Stimulated activated naive B cell treated with anti-CD40 and anti-IgM and Interleukin-4, amounts not matched to agents 10 μg/mL and 1 μg/mL and 100 μg/mL, for 72 hours (primary cell): ENCODE measurements at regions not wholly inside any gene's neighbourhood (a gene's known extent, or its start where the extent isn't known, plus 50 kb on each side); places are given as distances from the start of the nearest gene placed in this dataset.
A peak's percentile ranks its signal among the peaks of the same experiment; 100 is the strongest.
"Not testable (repeated sequence)": the region's sequence is repeated elsewhere in the genome, so short reads cannot be mapped to it uniquely, and the experiment has no call there.

Source experiments
- ATAC-seq, 2 donors: fragments of 150-1000 bp; cut with Tn5 transposase; replicated peaks; 2 replicates each; pipeline ENCODE4 v1.10.0; 2021; ENCODE audit warnings: moderate library complexity in 1 of 2
- DNase-seq: peaks from one replicate; pipeline ENCODE4 v3.0.0; 2021
- H3K27ac Mint-ChIP-seq: one replicate; pipeline ENCODE4 v1.8.0; 2022; ENCODE audit warnings: mild to moderate bottlenecking, mixed read lengths
- H3K27me3 Mint-ChIP-seq, 2 donors: one replicate each; pipeline ENCODE4 v1.8.0; 2022; ENCODE audit warnings: mixed read lengths in 2 of 2
- H3K36me3 Mint-ChIP-seq, 2 donors: one replicate each; pipeline ENCODE4 v1.8.0; 2022; ENCODE audit warnings: mixed read lengths in 2 of 2, mild to moderate bottlenecking in 1 of 2
- H3K4me1 Mint-ChIP-seq, 2 donors: one replicate each; pipeline ENCODE4 v1.8.0; 2022; ENCODE audit warnings: mixed read lengths in 2 of 2, mild to moderate bottlenecking in 1 of 2
- H3K4me3 Mint-ChIP-seq, 2 donors: one replicate each; pipeline ENCODE4 v1.8.0; 2022; ENCODE audit warnings: mild to moderate bottlenecking in 2 of 2, mixed read lengths in 2 of 2, moderate library complexity in 1 of 2
- H3K9me3 Mint-ChIP-seq, 2 donors: one replicate each; pipeline ENCODE4 v1.8.0; 2022; ENCODE audit warnings: mixed read lengths in 2 of 2, mild to moderate bottlenecking in 1 of 2

DNA sequence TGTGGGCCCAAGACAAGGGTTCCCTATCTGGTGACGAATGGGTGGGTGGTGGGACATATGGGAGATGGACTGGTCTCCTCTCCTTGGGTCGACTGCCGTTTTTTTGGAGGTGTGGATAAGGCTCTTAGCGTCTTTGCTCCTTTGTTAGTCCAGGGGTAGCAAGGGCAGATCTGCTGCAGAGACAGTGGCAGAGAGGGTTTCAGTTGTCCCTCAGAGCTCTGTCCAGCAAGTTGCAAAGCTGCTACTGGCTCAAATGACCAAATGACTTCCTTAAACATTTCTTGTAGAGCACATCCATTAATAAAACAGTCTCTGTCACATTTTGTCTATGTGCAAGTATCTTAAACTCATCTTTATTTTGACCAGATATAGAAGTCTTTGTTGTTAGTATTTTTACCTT lies 508.0 kb upstream of the ADGRB3 start:
- no peak for ATAC-seq

DNA sequence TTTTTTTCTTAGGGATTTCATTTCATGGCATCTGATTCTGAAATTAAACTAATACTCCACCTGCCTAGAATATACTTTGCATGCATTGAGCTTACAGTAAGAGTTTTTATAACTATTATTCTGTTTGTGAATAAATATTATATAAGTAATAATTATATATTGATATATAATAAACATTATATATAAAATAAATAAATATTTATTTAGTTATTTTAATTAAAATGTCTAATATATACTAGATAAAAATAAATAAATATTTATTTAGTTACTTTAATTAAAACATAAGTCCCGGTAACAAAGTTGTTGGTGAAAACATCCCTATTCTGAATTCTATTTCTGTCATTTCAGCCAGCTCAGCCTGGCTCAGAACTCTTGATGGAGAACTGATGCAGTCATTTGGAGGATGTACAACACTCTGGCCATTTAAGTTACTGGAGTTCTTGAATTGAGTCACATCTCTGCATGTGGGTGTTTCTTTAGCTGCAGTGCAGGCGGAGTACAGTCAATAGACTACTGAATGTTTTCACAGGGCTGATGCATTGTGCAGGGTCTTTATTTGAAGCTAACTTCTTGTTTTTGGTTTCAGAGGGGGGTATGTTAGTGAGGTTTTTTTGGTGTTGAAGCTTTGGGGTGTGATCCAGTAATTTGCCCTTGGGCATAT lies 508.9 kb upstream of the ADGRB3 start:
- H3K27ac Mint-ChIP-seq = no peak overlapping the region
- H3K4me1 Mint-ChIP-seq = peaks cover 0 to 11% of the 10 kb centered on the region in 2 donors
- peaks cover 0 to 3% of the 10 kb centered on the region in 2 donors for H3K36me3 Mint-ChIP-seq
- peak; percentile 82 to 94 for ATAC-seq
- DNase-seq = no peak
- H3K9me3 Mint-ChIP-seq = peaks cover 14 to 19% of the 10 kb centered on the region in 2 donors
- no peak overlapping the region for H3K4me3 Mint-ChIP-seq
- H3K27me3 Mint-ChIP-seq = no peaks in the 10 kb centered on the region

More for the DNA sequence above, 508.0 kb upstream of the ADGRB3 start:
- Mint-ChIP-seq H3K4me1 (peaks cover 0 to 11% of the 10 kb centered on the region in 2 donors), H3K4me3 (no peak overlapping the region), H3K9me3 (peaks cover 8 to 14% of the 10 kb centered on the region in 2 donors), H3K36me3 (peaks cover 0 to 3% of the 10 kb centered on the region in 2 donors), H3K27me3 (no peaks in the 10 kb centered on the region), H3K27ac (no peak overlapping the region)
- DNase-seq = no peak

DNA sequence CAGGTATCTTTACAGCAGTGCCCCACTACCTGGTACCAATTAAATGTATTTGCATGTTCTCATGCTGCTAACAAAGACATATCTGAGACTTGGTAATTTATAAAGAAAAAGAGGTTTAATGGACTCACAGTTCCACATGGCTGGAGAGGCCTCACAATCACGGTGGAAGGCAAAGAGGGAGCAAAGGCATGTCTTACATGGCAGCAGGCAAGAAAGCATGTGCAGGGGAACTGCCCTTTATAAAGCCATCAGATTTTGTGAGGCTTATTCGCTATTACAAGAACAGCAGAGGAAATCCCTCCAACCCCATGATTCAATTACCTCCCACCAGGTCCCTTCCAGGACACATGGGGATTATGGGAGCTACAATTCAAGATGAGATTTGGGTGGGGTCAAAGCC lies 512.1 kb upstream of the ADGRB3 start:
- not testable (repeated sequence) for ATAC-seq, H3K27me3 Mint-ChIP-seq

DNA sequence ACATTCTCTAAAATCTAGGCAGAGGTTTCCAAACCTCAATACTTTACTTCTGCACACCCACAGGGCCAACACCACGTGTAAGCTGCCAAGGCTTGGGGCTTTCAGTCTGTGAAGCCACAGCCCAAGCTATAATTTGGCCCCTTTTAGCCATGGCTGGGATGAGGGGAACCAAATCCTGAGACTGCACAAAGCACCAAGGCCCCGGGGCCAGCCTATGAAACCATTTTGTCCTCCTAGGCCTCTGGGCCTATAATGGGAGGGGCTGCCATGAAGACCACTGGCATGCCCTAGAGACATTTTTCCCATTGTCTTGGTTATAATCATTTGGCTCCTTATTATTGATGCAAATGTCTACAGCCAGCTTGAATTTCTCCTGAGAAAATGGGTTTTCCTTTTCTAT lies 513.0 kb upstream of the ADGRB3 start:
- H3K4me3 Mint-ChIP-seq = no peak overlapping the region
- peaks cover 19 to 20% of the 10 kb centered on the region in 2 donors for H3K9me3 Mint-ChIP-seq
- H3K4me1 Mint-ChIP-seq = peaks cover 0 to 6% of the 10 kb centered on the region in 2 donors

More for the DNA sequence above, 512.1 kb upstream of the ADGRB3 start:
- DNase-seq, H3K36me3 Mint-ChIP-seq, H3K4me3 Mint-ChIP-seq, H3K27ac Mint-ChIP-seq: not testable (repeated sequence)
- Mint-ChIP-seq H3K4me1 (peaks cover 0 to 11% of the 10 kb centered on the region in 2 donors), H3K9me3 (peaks cover 19 to 20% of the 10 kb centered on the region in 2 donors)

DNA sequence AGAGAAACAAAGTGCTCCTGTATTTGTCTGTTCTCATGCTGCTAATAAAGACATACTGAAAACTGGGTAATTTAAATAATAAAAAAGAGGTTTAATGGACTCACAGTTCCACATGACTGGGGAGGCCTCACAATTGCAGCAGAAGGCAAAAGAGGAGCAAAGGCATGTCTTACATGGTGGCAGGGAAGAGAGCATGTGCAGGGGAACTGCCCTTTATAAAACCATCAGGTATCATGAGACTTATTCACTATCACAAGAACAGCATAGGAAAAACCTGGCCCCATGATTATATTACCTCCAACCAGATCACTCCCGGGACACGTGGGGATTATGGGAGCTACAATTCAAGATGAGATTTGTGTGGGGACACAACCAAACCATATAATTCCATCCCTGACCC lies 514.1 kb upstream of the ADGRB3 start:
- H3K9me3 Mint-ChIP-seq = peaks cover 19 to 20% of the 10 kb centered on the region in 2 donors
- not testable (repeated sequence) for ATAC-seq, H3K4me3 Mint-ChIP-seq, H3K27ac Mint-ChIP-seq, H3K27me3 Mint-ChIP-seq, DNase-seq, H3K36me3 Mint-ChIP-seq, H3K4me1 Mint-ChIP-seq

More for the DNA sequence above, 513.0 kb upstream of the ADGRB3 start:
- ATAC-seq (no peak), DNase-seq (no peak)
- peaks cover 0 to 3% of the 10 kb centered on the region in 2 donors for H3K36me3 Mint-ChIP-seq
- H3K27me3 Mint-ChIP-seq = no peaks in the 10 kb centered on the region
- H3K27ac Mint-ChIP-seq = no peak overlapping the region

DNA sequence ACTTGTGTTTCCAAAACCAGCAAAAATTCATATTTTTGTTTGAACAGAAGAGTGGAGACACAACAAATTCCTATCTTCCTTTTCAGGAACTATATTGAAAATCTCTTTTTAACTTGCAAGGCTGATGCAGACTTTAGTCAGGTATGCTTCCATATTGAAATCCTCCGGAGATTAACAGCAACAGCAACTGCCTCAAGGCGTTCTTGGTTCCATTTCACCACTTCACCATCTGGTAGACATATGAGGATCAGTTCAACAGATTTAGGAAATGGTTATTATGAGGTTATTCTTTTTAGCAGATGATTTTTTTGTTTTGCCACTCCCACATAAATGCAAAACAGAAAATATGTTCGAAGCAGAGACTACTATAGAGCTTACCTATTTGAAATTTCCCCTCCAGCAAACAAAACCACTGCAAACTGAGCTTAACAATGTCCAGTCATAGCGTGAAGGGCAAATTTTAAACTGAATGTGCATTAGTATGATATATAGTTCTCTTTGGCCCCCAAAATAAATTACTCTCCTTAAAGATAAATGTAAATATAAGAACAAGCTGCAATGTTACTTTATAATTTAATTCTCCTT lies 520.5 kb upstream of the ADGRB3 start:
- H3K36me3 Mint-ChIP-seq = no peaks in the 10 kb centered on the region
- no peak for DNase-seq
- H3K27me3 Mint-ChIP-seq = no peaks in the 10 kb centered on the region
- H3K9me3 Mint-ChIP-seq = no peaks in the 10 kb centered on the region
- H3K4me3 Mint-ChIP-seq = no peak overlapping the region
- no peaks in the 10 kb centered on the region for H3K4me1 Mint-ChIP-seq
- H3K27ac Mint-ChIP-seq = no peak overlapping the region
- no peak for ATAC-seq

DNA sequence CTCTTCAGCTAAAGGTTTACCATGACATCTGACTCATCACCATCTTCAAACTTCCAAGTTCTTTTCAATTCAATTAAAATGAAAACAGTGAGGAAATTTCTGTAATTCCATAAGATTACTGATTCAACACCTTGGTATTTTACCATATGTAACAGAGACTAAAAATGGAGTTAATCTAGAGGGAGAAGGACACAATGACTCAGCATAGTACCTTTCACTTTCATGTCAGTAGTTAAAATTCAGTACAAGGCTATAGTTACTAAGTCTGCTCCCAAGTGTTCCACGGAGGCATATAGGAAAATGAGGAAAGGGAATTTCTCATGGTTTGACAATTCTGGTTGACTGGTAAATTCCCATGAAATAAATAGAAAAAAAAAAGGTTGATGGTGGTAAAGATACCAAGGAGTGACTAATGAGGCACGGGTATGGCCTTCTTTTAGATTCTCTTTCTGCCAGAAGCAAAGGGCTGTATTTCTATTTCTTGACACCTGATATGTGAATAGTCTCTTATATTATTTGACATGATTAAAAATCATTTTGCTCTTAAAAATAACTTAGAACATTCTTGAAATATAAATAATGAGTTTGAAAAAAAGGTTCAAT lies 526.7 kb upstream of the ADGRB3 start:
- H3K4me1 Mint-ChIP-seq = no peaks in the 10 kb centered on the region
- H3K9me3 Mint-ChIP-seq = no peaks in the 10 kb centered on the region
- H3K36me3 Mint-ChIP-seq = no peaks in the 10 kb centered on the region
- no peaks in the 10 kb centered on the region for H3K27me3 Mint-ChIP-seq
- DNase-seq (no peak), ATAC-seq (no peak)
- H3K27ac Mint-ChIP-seq = no peak overlapping the region
- no peak overlapping the region for H3K4me3 Mint-ChIP-seq

DNA sequence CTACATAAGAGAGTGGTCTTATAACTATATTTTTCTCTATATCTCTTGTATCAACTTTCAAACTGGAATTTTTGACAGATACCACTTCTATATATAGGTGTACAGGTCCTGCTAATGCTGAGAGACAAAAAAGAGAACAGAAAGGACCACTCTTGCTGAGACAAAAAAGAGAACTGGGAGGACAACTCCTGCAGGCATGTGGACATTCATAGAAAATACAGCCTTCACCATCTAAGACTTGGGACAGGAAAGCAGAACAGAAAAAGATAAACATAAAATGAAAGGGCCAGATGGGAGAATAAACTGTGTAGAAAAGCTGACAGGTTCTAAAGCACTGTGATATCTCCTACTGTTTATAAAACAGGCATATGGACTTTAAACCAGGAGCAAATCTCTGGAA lies 541.0 kb upstream of the ADGRB3 start:
- no peaks in the 10 kb centered on the region for H3K4me1 Mint-ChIP-seq
- no peaks in the 10 kb centered on the region for H3K27me3 Mint-ChIP-seq
- H3K27ac Mint-ChIP-seq = no peak overlapping the region
- H3K36me3 Mint-ChIP-seq = no peaks in the 10 kb centered on the region
- DNase-seq = no peak
- no peak overlapping the region for H3K4me3 Mint-ChIP-seq
- no peaks in the 10 kb centered on the region for H3K9me3 Mint-ChIP-seq
- ATAC-seq = peak; percentile 72 to 89

DNA sequence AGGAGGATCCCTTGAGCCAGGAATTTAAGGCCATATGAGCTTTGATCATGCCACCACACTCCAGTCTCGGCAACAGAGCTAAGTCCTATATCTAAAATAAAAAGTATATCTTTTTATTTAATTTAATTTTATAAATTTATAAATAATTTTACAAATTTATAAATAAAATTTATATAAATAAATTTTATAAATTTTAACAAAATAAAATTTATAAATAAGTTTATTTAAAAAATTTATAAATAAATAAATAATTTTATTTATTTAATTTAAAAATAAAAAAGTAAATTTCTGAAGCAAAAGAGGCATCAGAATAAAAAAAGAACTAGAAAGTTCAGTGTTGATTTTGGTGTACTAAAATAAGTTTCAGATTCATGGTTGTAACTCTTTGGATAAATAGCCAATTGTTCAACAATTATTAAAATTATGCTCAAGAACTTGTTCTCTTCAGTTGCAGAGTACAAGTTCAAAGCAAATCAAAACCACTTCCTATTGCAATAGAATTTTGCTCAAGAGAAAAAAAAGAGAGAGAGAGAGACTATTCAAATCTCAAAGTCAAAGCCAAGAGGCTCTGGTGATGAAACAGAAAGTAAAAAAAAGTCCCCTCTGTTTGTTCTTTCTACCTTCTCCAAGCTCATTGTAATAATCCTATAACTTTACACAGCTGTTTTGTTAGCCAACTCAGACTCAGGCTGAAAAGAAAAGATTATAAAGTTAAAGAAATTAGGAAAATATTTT lies 547.5 kb upstream of the ADGRB3 start:
- H3K36me3 Mint-ChIP-seq = no peaks in the 10 kb centered on the region
- no peaks in the 10 kb centered on the region for H3K27me3 Mint-ChIP-seq
- no peaks in the 10 kb centered on the region for H3K9me3 Mint-ChIP-seq
- no peaks in the 10 kb centered on the region for H3K4me1 Mint-ChIP-seq
- ATAC-seq (peak; percentile 23 to 46), DNase-seq (no peak)
- H3K4me3 Mint-ChIP-seq = no peak overlapping the region
- no peak overlapping the region for H3K27ac Mint-ChIP-seq

DNA sequence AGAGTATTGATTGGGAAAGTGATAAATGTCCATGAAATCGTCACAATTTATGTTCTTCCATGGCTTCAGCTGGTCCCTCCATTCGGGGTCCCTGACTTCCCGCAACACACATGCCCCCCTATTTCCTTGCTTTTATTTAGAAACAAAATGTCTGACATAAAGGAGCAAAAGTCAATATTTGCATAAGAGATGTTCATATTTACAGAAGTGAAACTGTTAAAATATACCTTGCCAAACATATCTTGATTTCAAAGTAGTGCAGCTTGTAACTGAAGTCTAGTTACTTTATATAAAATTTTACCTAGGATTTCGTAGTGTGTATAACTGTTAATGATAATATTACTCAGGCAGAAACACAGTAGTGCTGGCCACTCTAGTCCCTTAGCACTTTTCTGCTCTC lies 548.9 kb upstream of the ADGRB3 start:
- no peaks in the 10 kb centered on the region for H3K4me1 Mint-ChIP-seq
- DNase-seq = no peak

DNA sequence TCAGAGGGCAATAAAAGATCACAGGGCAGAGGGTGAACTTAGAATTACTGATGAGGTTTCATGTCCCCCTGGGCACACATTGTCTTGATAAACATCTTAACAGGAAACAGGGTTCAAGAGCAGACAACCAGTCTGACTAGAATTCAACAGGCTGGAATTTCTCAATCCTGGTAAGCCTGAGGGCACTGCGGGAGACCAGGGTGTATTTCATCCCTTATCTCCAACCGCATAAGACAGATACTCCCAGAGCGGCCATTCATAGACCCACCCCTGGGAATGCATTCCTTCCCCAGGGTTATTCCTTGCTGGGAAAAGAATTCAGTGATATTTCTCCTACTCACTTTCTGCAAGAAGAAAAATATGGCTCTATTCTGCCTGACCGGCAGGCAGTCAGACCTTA lies 549.5 kb upstream of the ADGRB3 start:
- not testable (repeated sequence) for H3K9me3 Mint-ChIP-seq, H3K27ac Mint-ChIP-seq, ATAC-seq, H3K4me1 Mint-ChIP-seq, H3K36me3 Mint-ChIP-seq, DNase-seq, H3K27me3 Mint-ChIP-seq, H3K4me3 Mint-ChIP-seq

More for the DNA sequence above, 548.9 kb upstream of the ADGRB3 start:
- no peaks in the 10 kb centered on the region for H3K9me3 Mint-ChIP-seq
- H3K4me3 Mint-ChIP-seq = no peak overlapping the region
- H3K27me3 Mint-ChIP-seq = no peaks in the 10 kb centered on the region
- peak; percentile 29 to 34 for ATAC-seq
- no peak overlapping the region for H3K27ac Mint-ChIP-seq
- H3K36me3 Mint-ChIP-seq = no peaks in the 10 kb centered on the region

DNA sequence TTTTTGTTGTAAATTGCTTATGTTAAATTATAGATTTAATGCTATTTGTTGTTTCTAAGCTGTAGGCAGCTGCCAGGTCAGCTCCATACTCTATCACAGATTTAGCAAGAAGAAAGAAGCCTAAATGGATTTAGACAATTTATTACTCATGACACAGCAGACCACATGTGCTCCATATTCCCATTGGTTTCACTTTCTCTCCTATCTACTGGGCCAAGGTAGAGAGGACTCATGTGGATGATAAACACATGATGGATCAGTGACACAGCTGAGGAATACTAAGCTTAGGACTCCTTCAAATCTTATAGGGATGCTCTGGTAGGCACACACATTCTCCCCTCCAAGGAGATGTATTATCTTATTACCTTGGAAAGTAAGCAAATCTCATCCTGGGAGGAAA lies 553.0 kb upstream of the ADGRB3 start:
- DNase-seq (no peak), ATAC-seq (no peak)
- Mint-ChIP-seq H3K4me1 (no peaks in the 10 kb centered on the region), H3K9me3 (peaks cover 0 to 3% of the 10 kb centered on the region in 2 donors), H3K4me3 (no peak overlapping the region), H3K36me3 (no peaks in the 10 kb centered on the region), H3K27me3 (no peaks in the 10 kb centered on the region), H3K27ac (no peak overlapping the region)

DNA sequence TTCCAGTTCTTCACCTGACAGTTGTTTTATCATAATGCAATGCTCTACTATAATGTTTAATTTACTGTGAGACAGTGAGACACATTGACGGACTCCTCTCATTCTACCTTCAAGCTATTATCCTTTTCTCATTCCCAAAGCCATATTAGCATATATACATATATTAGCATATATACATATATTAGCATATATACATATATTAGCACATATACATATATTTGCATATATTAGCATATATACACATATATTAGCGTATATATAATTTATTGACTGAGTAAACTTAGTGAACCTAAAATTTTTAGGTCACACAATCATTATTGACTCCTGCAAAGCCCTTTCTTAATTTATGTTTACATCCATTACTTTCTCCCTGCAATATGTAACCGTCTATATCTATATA lies 555.0 kb upstream of the ADGRB3 start:
- peaks cover 0 to 3% of the 10 kb centered on the region in 2 donors for H3K9me3 Mint-ChIP-seq
- no peak for DNase-seq
- no peak overlapping the region for H3K4me3 Mint-ChIP-seq
- no peaks in the 10 kb centered on the region for H3K27me3 Mint-ChIP-seq
- ATAC-seq = no peak
- no peaks in the 10 kb centered on the region for H3K36me3 Mint-ChIP-seq
- no peaks in the 10 kb centered on the region for H3K4me1 Mint-ChIP-seq
- no peak overlapping the region for H3K27ac Mint-ChIP-seq

DNA sequence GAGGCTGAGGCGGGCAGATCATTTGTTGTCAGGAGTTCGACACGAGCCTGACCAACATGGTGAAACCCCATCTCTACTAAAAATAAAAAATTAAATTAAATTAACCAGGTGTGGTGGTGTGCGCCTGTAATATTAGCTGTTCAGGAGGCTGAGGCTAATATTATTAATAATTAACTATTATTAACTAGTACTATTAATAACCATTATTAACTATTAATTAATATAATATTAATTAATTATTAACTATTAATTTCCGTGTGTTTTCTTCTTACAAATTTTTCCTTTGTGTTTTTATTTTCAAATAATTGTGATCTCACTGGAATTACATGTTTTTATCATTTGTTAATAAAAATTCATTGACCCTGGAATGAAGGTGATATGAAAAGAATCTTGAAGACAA lies 557.4 kb upstream of the ADGRB3 start:
- DNase-seq (no peak), ATAC-seq (no peak)
- H3K9me3 Mint-ChIP-seq = peaks cover 0 to 3% of the 10 kb centered on the region in 2 donors
- H3K36me3 Mint-ChIP-seq = no peaks in the 10 kb centered on the region
- no peaks in the 10 kb centered on the region for H3K27me3 Mint-ChIP-seq
- H3K4me3 Mint-ChIP-seq = no peak overlapping the region
- no peaks in the 10 kb centered on the region for H3K4me1 Mint-ChIP-seq
- H3K27ac Mint-ChIP-seq = no peak overlapping the region
